H9 (cell line): ENCODE measurements at regions not wholly inside any gene's neighbourhood (a gene's known extent, or its start where the extent isn't known, plus 50 kb on each side); places are given as distances from the start of the nearest gene placed in this dataset.

Experiments used
- DNase-seq: peaks from one replicate; pipeline ENCODE4 v3.0.0-alpha.2; 2017
- H2AFZ ChIP-seq: one replicate; pipeline ENCODE4 v1.6.1; 2013; ENCODE audit warnings: mild to moderate bottlenecking, low read length, control low read depth, moderate library complexity
- H2AK5ac ChIP-seq: 2 replicates; pipeline ENCODE4 v1.6.1; 2013; ENCODE audit warnings: low read length, control low read depth, mixed read lengths; ENCODE audit not compliant: insufficient read length
- H2BK120ac ChIP-seq: one replicate; pipeline ENCODE4 v1.6.1; 2013; ENCODE audit warnings: low read depth, mild to moderate bottlenecking, low read length, control low read depth, inconsistent platforms; ENCODE audit not compliant: poor library complexity, severe bottlenecking
- H2BK12ac ChIP-seq: 2 replicates; pipeline ENCODE4 v1.6.1; 2013; ENCODE audit warnings: low read length, control low read depth, mixed read lengths, low read depth; ENCODE audit not compliant: insufficient read length
- H2BK15ac ChIP-seq: 2 replicates; pipeline ENCODE4 v1.6.1; 2013; ENCODE audit warnings: low read depth, low read length, control low read depth
- H2BK20ac ChIP-seq: one replicate; pipeline ENCODE4 v1.6.1; 2013; ENCODE audit warnings: low read depth, mild to moderate bottlenecking, low read length, control low read depth, inconsistent platforms; ENCODE audit not compliant: poor library complexity, severe bottlenecking
- H2BK5ac ChIP-seq: 2 replicates; pipeline ENCODE4 v1.6.1; 2013; ENCODE audit warnings: low read length, control low read depth, mixed read lengths; ENCODE audit not compliant: insufficient read length
- H3K14ac ChIP-seq: 2 replicates; pipeline ENCODE4 v1.6.1; 2013; ENCODE audit warnings: low read length, control low read depth; ENCODE audit not compliant: insufficient read depth
- H3K18ac ChIP-seq: 2 replicates; pipeline ENCODE4 v1.6.1; 2013; ENCODE audit warnings: low read depth, mild to moderate bottlenecking, mixed read lengths, low read length, control low read depth; ENCODE audit not compliant: insufficient read length
- H3K23ac ChIP-seq: 2 replicates; pipeline ENCODE4 v1.6.1; 2013; ENCODE audit warnings: low read length, control low read depth, mixed read lengths, low read depth; ENCODE audit not compliant: insufficient read length
- H3K23me2 ChIP-seq: 2 replicates; pipeline ENCODE4 v1.6.1; 2013; ENCODE audit warnings: low read depth, mild to moderate bottlenecking, mixed read lengths, low read length, control low read depth; ENCODE audit not compliant: insufficient read length, poor library complexity, severe bottlenecking
- H3K27ac ChIP-seq: 2 replicates; pipeline ENCODE4 v1.5.1; 2013; ENCODE audit warnings: low read length, control low read depth, mixed read lengths, low read depth; ENCODE audit not compliant: insufficient read length
- H3K27me3 ChIP-seq: 2 replicates; pipeline ENCODE4 v1.6.1; 2013; ENCODE audit warnings: low read length, control low read depth, inconsistent platforms; ENCODE audit not compliant: insufficient read depth
- H3K4ac ChIP-seq: 2 replicates; pipeline ENCODE4 v1.6.1; 2013; ENCODE audit warnings: low read depth, mild to moderate bottlenecking, control low read depth, inconsistent platforms, low read length, moderate library complexity
- H3K4me1 ChIP-seq: 2 replicates; pipeline ENCODE4 v1.6.1; 2013; ENCODE audit warnings: low read length, control low read depth, inconsistent platforms; ENCODE audit not compliant: insufficient read depth
- H3K4me2 ChIP-seq: 2 replicates; pipeline ENCODE4 v1.6.1; 2013; ENCODE audit warnings: low read length, control low read depth, mixed read lengths; ENCODE audit not compliant: insufficient read length, insufficient read depth
- H3K56ac ChIP-seq: 2 replicates; pipeline ENCODE4 v1.6.1; 2013; ENCODE audit warnings: low read depth, mild to moderate bottlenecking, mixed read lengths, low read length, control low read depth; ENCODE audit not compliant: insufficient read length
- H3K79me1 ChIP-seq: 2 replicates; pipeline ENCODE4 v1.6.1; 2013; ENCODE audit warnings: low read depth, mild to moderate bottlenecking, moderate library complexity, low read length, control low read depth, inconsistent platforms; ENCODE audit not compliant: insufficient read depth, poor library complexity, severe bottlenecking
- H3K79me2 ChIP-seq: 2 replicates; pipeline ENCODE4 v1.6.1; 2013; ENCODE audit warnings: low read length, control low read depth, inconsistent platforms; ENCODE audit not compliant: insufficient read depth
- H3K9ac ChIP-seq: 2 replicates; pipeline ENCODE4 v1.6.1; 2013; ENCODE audit warnings: low read length, control low read depth, mixed read lengths; ENCODE audit not compliant: insufficient read length; ENCODE audit errors: extremely low read depth
- H3K9me3 ChIP-seq: one replicate; pipeline ENCODE4 v1.6.1; 2013; ENCODE audit warnings: low read depth, low read length, inconsistent platforms; ENCODE audit not compliant: control insufficient read depth
- H3T11ph ChIP-seq: one replicate; pipeline ENCODE4 v1.6.1; 2013; ENCODE audit warnings: mild to moderate bottlenecking, low read length, control low read depth, inconsistent platforms
- H4K20me1 ChIP-seq: one replicate; pipeline ENCODE4 v1.6.1; 2013; ENCODE audit not compliant: control insufficient read depth, insufficient read length, insufficient read depth
- H4K5ac ChIP-seq: 2 replicates; pipeline ENCODE4 v1.6.1; 2013; ENCODE audit warnings: low read depth, mild to moderate bottlenecking, mixed read lengths, low read length, control low read depth; ENCODE audit not compliant: insufficient read length
- H4K8ac ChIP-seq: replicated peaks from 2 replicates; pipeline ENCODE4 v1.6.1; 2013; ENCODE audit warnings: low read length, control low read depth, mixed read lengths, low read depth; ENCODE audit not compliant: insufficient read length
- H4K91ac ChIP-seq: 2 replicates; pipeline ENCODE4 v1.6.1; 2013; ENCODE audit warnings: low read depth, mild to moderate bottlenecking, moderate library complexity, mixed read lengths, low read length, control low read depth; ENCODE audit not compliant: insufficient read length
- H3K27ac Mint-ChIP-seq, 3 experiments: 2 replicates in 2 of 3; 3 replicates in 1 of 3; pipeline ENCODE4 v1.8.0; 2020 to 2021; ENCODE audit warnings: mixed read lengths in 3 of 3, mild to moderate bottlenecking in 1 of 3, moderate library complexity in 1 of 3
- H3K27me3 Mint-ChIP-seq: 2 replicates; pipeline ENCODE4 v1.8.0; 2021; ENCODE audit warnings: low read depth, mild to moderate bottlenecking, moderate library complexity, mixed read lengths
- H3K36me3 Mint-ChIP-seq, 3 experiments: 2 replicates in 2 of 3; 3 replicates in 1 of 3; pipeline ENCODE4 v1.8.0; 2020 to 2021; ENCODE audit warnings: low read depth in 3 of 3, mixed read lengths in 3 of 3; ENCODE audit not compliant: insufficient read depth in 1 of 3
- H3K4me1 Mint-ChIP-seq, 2 experiments: 2 replicates each; pipeline ENCODE4 v1.8.0; 2020; ENCODE audit warnings: mixed read lengths in 2 of 2
- H3K4me3 Mint-ChIP-seq, 2 experiments: 2 replicates in 1 of 2; 3 replicates in 1 of 2; pipeline ENCODE4 v1.8.0; 2020 to 2021; ENCODE audit warnings: mild to moderate bottlenecking in 2 of 2, mixed read lengths in 2 of 2, moderate library complexity in 1 of 2
- H3K9me3 Mint-ChIP-seq, 2 experiments: 2 replicates in 1 of 2; 3 replicates in 1 of 2; pipeline ENCODE4 v1.8.0; 2020; ENCODE audit warnings: mild to moderate bottlenecking in 2 of 2, mixed read lengths in 2 of 2, moderate library complexity in 1 of 2
- WGBS: extraction: QIAGEN DNeasy Blood & Tissue Kit; methylation state at CpG from one replicate; pipeline ENCODE4 v1.1.7; 2013; ENCODE audit warnings: missing lambda C conversion rate, low lambda C conversion rate, mixed read lengths; ENCODE audit not compliant: insufficient read length; ENCODE audit errors: extremely low coverage; 5-methylcytosine and 5-hydroxymethylcytosine counted together
- TF ChIP-seq, protein P1 (sequence below): fragments of 200-600 bp; sonication (generic); conservative IDR thresholded peaks from 3 replicates; pipeline ENCODE4 v1.8.0; 2021; ENCODE audit warnings: antibody characterized with exemption, mild to moderate bottlenecking

DNA sequence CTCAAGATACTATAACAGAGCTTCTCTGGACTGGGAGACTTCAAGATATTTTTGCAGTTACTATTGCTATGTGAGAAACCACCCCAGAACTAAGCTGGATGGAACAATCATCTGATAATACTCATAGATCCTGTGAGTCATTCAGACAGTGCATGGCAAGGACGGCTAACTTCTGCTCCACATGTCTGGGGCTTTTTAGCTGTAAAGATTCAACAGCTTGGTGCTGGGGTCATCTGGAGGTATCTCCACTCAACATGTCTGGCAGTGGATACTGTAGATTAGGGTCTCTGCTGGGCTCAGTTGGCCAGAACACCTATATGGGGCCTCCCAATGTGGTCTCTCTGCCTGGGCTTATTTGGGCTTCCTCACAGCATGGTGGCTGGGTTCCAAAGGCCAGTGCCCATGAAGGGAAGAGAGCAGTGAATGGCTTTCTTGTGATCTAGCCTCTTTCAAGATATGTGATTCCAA, 117.3 kb upstream of the SLC7A14 start:
- H3K18ac ChIP-seq = no peak overlapping the region
- TF ChIP-seq, protein P1, sequence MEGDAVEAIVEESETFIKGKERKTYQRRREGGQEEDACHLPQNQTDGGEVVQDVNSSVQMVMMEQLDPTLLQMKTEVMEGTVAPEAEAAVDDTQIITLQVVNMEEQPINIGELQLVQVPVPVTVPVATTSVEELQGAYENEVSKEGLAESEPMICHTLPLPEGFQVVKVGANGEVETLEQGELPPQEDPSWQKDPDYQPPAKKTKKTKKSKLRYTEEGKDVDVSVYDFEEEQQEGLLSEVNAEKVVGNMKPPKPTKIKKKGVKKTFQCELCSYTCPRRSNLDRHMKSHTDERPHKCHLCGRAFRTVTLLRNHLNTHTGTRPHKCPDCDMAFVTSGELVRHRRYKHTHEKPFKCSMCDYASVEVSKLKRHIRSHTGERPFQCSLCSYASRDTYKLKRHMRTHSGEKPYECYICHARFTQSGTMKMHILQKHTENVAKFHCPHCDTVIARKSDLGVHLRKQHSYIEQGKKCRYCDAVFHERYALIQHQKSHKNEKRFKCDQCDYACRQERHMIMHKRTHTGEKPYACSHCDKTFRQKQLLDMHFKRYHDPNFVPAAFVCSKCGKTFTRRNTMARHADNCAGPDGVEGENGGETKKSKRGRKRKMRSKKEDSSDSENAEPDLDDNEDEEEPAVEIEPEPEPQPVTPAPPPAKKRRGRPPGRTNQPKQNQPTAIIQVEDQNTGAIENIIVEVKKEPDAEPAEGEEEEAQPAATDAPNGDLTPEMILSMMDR = no peak
- H3K27ac Mint-ChIP-seq = no peak overlapping the region

More for the DNA sequence above, 117.3 kb upstream of the SLC7A14 start:
- H3K23me2 ChIP-seq = no peaks in the 10 kb centered on the region
- H2BK5ac ChIP-seq = no peak overlapping the region
- H3K4me1 ChIP-seq = peaks cover 2% of the 10 kb centered on the region; the same call in 1 of the 2 replicates
- H4K91ac ChIP-seq = no peak overlapping the region
- Mint-ChIP-seq H3K4me1 (peaks cover 6 to 10% of the 10 kb centered on the region in 2 experiments), H3K9me3 (peaks cover 0 to 2% of the 10 kb centered on the region in 2 experiments; a peak in 2 of 5 replicates), H3K36me3 (no peaks in the 10 kb centered on the region; a peak in 1 of 7 replicates), H3K4me3 (no peak overlapping the region), H3K27me3 (no peaks in the 10 kb centered on the region)
- no peak overlapping the region for H3K4ac ChIP-seq
- no CpG with 5 or more reads among the region's 1 CpG for WGBS
- no peak overlapping the region for H2BK12ac ChIP-seq
- H3K79me2 ChIP-seq = no peaks in the 10 kb centered on the region
- no peak overlapping the region for H3K14ac ChIP-seq
- no peak overlapping the region for H2BK15ac ChIP-seq
- H2BK20ac ChIP-seq = no peak overlapping the region
- H3T11ph ChIP-seq = no peak overlapping the region
- DNase-seq = no peak
- no peaks in the 10 kb centered on the region for H3K79me1 ChIP-seq
- H2AK5ac ChIP-seq = no peak overlapping the region
- no peak overlapping the region for H4K5ac ChIP-seq
- no peak overlapping the region for H2AFZ ChIP-seq
- H3K56ac ChIP-seq = no peak overlapping the region
- no peak overlapping the region for H4K8ac ChIP-seq
- H3K27me3 ChIP-seq = no peaks in the 10 kb centered on the region
- no peak overlapping the region for H3K27ac ChIP-seq
- no peaks in the 10 kb centered on the region for H3K9me3 ChIP-seq
- no peaks in the 10 kb centered on the region for H4K20me1 ChIP-seq
- no peak overlapping the region for H3K4me2 ChIP-seq
- H3K23ac ChIP-seq = no peak overlapping the region
- H2BK120ac ChIP-seq = no peak overlapping the region
- no peak overlapping the region for H3K9ac ChIP-seq
